HG03135 (cell line): ENCODE measurements at regions not wholly inside any gene's neighbourhood (a gene's known extent, or its start where the extent isn't known, plus 50 kb on each side); places are given as distances from the start of the nearest gene placed in this dataset.
A peak's percentile ranks its signal among the peaks of the same experiment; 100 is the strongest.
"Not testable (repeated sequence)": the region's sequence is repeated elsewhere in the genome, so short reads cannot be mapped to it uniquely, and the experiment has no call there.

Experiments used
- ATAC-seq: cut with Tn5 transposase; IDR thresholded peaks from one replicate; pipeline ENCODE4 v1.9.1; 2021; ENCODE audit warnings: mild to moderate bottlenecking, moderate library complexity; ENCODE audit not compliant: unreplicated experiment

- ATAC-seq: no peak
Observed at GRCh38 chr5:83889971-83890745, 169.5 kb upstream of the HAPLN1 start.

- ATAC-seq: no peak
Observed at GRCh38 chr5:83877911-83878706, 157.5 kb upstream of the HAPLN1 start.

GRCh38 chr5:83871533-83872395 lies 151.1 kb upstream of the HAPLN1 start:
- no peak for ATAC-seq

- no peak for ATAC-seq
Observed at GRCh38 chr5:83866181-83866580, 145.5 kb upstream of the HAPLN1 start.

- ATAC-seq: no peak
Observed at GRCh38 chr5:83865579-83865978, 144.9 kb upstream of the HAPLN1 start.

GRCh38 chr5:83864652-83865051 lies 144.0 kb upstream of the HAPLN1 start:
- ATAC-seq: no peak

GRCh38 chr5:83857341-83857740 lies 136.7 kb upstream of the HAPLN1 start:
- ATAC-seq: no peak

- no peak for ATAC-seq
Observed at GRCh38 chr5:83856881-83857280, 136.2 kb upstream of the HAPLN1 start.

GRCh38 chr5:83850412-83850811 lies 129.8 kb upstream of the HAPLN1 start:
- not testable (repeated sequence) for ATAC-seq

GRCh38 chr5:83848941-83849340 lies 128.3 kb upstream of the HAPLN1 start:
- ATAC-seq: no peak

- no peak for ATAC-seq
Observed at GRCh38 chr5:83846624-83847350, 126.1 kb upstream of the HAPLN1 start.

- peak; percentile 99 for ATAC-seq
Observed at GRCh38 chr5:83844449-83845068, 123.9 kb upstream of the HAPLN1 start.

- no peak for ATAC-seq
Observed at GRCh38 chr5:83839788-83840187, 119.1 kb upstream of the HAPLN1 start.

- ATAC-seq: no peak
Observed at GRCh38 chr5:83839256-83839655, 118.6 kb upstream of the HAPLN1 start.

- ATAC-seq: no peak
Observed at GRCh38 chr5:83837265-83837907, 116.7 kb upstream of the HAPLN1 start.

GRCh38 chr5:83834306-83834705 lies 113.7 kb upstream of the HAPLN1 start:
- ATAC-seq: no peak

GRCh38 chr5:83831834-83832233 lies 111.2 kb upstream of the HAPLN1 start:
- no peak for ATAC-seq

- no peak for ATAC-seq
Observed at GRCh38 chr5:83827111-83827557, 106.5 kb upstream of the HAPLN1 start.

GRCh38 chr5:83817591-83817990 lies 96.9 kb upstream of the HAPLN1 start:
- no peak for ATAC-seq

- no peak for ATAC-seq
Observed at GRCh38 chr5:83815661-83816060, 95.0 kb upstream of the HAPLN1 start.
